Parathyroid adenoma (tissue), 2 donors: ENCODE measurements at regions not wholly inside any gene's neighbourhood (a gene's known extent, or its start where the extent isn't known, plus 50 kb on each side); places are given as distances from the start of the nearest gene placed in this dataset.

Source experiments
- H2AFZ ChIP-seq: fragments of 300-600 bp; sonication (generic); one replicate; pipeline ENCODE4 v1.7.0; 2017; ENCODE audit warnings: antibody characterized with exemption, mild to moderate bottlenecking
- H3K27ac ChIP-seq: fragments of 300-600 bp; sonication (generic); one replicate; pipeline ENCODE4 v1.7.0; 2017
- H3K27me3 ChIP-seq: fragments of 300-600 bp; sonication (generic); one replicate; pipeline ENCODE4 v1.7.0; 2017; ENCODE audit warnings: low read length; ENCODE audit not compliant: control insufficient read depth, insufficient read depth
- H3K36me3 ChIP-seq: fragments of 300-600 bp; sonication (generic); one replicate; pipeline ENCODE4 v1.7.0; 2017; ENCODE audit warnings: low read length; ENCODE audit not compliant: control insufficient read depth, insufficient read depth
- H3K4me1 ChIP-seq: fragments of 300-600 bp; sonication (generic); one replicate; pipeline ENCODE4 v1.7.0; 2017; ENCODE audit warnings: control low read depth
- H3K4me2 ChIP-seq: fragments of 300-600 bp; sonication (generic); one replicate; pipeline ENCODE4 v1.7.0; 2017; ENCODE audit warnings: low read length
- H3K4me3 ChIP-seq: fragments of 300-600 bp; sonication (generic); one replicate; pipeline ENCODE4 v1.7.0; 2017; ENCODE audit warnings: low read depth, low read length
- H3K79me2 ChIP-seq: fragments of 300-600 bp; sonication (generic); one replicate; pipeline ENCODE4 v1.7.0; 2017; ENCODE audit warnings: control low read depth
- H3K9ac ChIP-seq: fragments of 300-600 bp; sonication (generic); one replicate; pipeline ENCODE4 v1.7.0; 2017; ENCODE audit warnings: mild to moderate bottlenecking
- H3K9me3 ChIP-seq: fragments of 300-600 bp; sonication (generic); one replicate; pipeline ENCODE4 v1.7.0; 2017; ENCODE audit warnings: low read length; ENCODE audit not compliant: control insufficient read depth
- CTCF ChIP-seq: fragments of 300-600 bp; sonication (generic); IDR thresholded peaks from one replicate; pipeline ENCODE4 v1.7.0; 2017; ENCODE audit warnings: antibody characterized with exemption, mild to moderate bottlenecking
- donor health status: primary hyperparathyroidism.

GRCh38 chr12:58310809-58311622 lies 369.6 kb downstream of the ATP23 start:
- H3K9me3 ChIP-seq: no peaks in the 10 kb centered on the region
- no peak overlapping the region for H3K27ac ChIP-seq
- TF ChIP-seq CTCF: no peak

GRCh38 chr12:58313091-58313855 lies 371.9 kb downstream of the ATP23 start:
- H3K9me3 ChIP-seq: no peaks in the 10 kb centered on the region
- H3K4me2 ChIP-seq: no peak overlapping the region
- no peaks in the 10 kb centered on the region for H3K27me3 ChIP-seq
- H3K27ac ChIP-seq: no peak overlapping the region
- no peak overlapping the region for H3K4me3 ChIP-seq
- H3K4me1 ChIP-seq: no peaks in the 10 kb centered on the region
- no peak for TF ChIP-seq CTCF
- no peak overlapping the region for H2AFZ ChIP-seq
- no peaks in the 10 kb centered on the region for H3K36me3 ChIP-seq
- H3K79me2 ChIP-seq: no peaks in the 10 kb centered on the region
- H3K9ac ChIP-seq: no peak overlapping the region

More at GRCh38 chr12:58310809-58311622, 369.6 kb downstream of the ATP23 start:
- Histone ChIP-seq H3K4me1 (no peaks in the 10 kb centered on the region), H3K4me3 (no peak overlapping the region), H3K79me2 (no peaks in the 10 kb centered on the region), H3K4me2 (no peak overlapping the region), H2AFZ (no peak overlapping the region), H3K9ac (no peak overlapping the region), H3K36me3 (no peaks in the 10 kb centered on the region), H3K27me3 (no peaks in the 10 kb centered on the region)

- H3K4me1 ChIP-seq: no peaks in the 10 kb centered on the region
- H3K79me2 ChIP-seq: no peaks in the 10 kb centered on the region
- H3K4me3 ChIP-seq: no peak overlapping the region
- H3K36me3 ChIP-seq: no peaks in the 10 kb centered on the region
- H3K27me3 ChIP-seq: no peaks in the 10 kb centered on the region
- no peak for TF ChIP-seq CTCF
- no peak overlapping the region for H3K4me2 ChIP-seq
- H3K27ac ChIP-seq: no peak overlapping the region
- no peaks in the 10 kb centered on the region for H3K9me3 ChIP-seq
- H2AFZ ChIP-seq: no peak overlapping the region
- no peak overlapping the region for H3K9ac ChIP-seq
These were observed 373.2 kb downstream of the ATP23 start for GRCh38 chr12:58314610-58315009.

- TF ChIP-seq CTCF: no peak
- Histone ChIP-seq H3K9me3 (no peaks in the 10 kb centered on the region), H3K4me3 (no peak overlapping the region), H3K36me3 (no peaks in the 10 kb centered on the region), H3K79me2 (no peaks in the 10 kb centered on the region), H3K9ac (no peak overlapping the region), H2AFZ (no peak overlapping the region), H3K4me1 (no peaks in the 10 kb centered on the region), H3K27ac (no peak overlapping the region), H3K4me2 (no peak overlapping the region), H3K27me3 (no peaks in the 10 kb centered on the region)
These were observed 375.6 kb downstream of the ATP23 start for GRCh38 chr12:58316926-58317325.
